Left forelimb (tissue), 1 donor: ENCODE measurements at regions not wholly inside any gene's neighbourhood (a gene's known extent, or its start where the extent isn't known, plus 50 kb on each side); places are given as distances from the start of the nearest gene placed in this dataset.

Experiments used
- DNase-seq: peaks from one replicate; pipeline ENCODE4 v3.0.0-alpha.2; 2018; ENCODE audit warnings: low spot score

DNA sequence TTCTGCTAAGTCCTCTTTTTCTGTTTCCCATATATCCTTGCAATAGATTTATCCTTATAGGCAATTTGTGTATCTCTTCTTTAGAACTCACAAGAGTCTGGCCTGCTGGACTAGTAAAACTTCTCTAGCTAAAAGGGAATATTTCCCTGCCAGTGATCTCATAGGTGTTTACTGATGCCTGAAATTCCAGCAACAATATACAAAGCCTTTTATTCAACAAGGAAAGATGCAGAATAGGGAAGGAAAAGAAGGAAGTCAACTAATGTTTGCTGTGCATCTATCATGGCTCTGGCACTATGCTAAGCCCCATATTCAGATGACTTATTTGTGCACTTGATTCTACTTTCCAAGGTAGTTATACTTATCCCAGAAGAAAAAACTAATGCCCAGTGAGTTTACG lies 160.0 kb upstream of the DMRTA1 start:
- DNase-seq = no peak

DNA sequence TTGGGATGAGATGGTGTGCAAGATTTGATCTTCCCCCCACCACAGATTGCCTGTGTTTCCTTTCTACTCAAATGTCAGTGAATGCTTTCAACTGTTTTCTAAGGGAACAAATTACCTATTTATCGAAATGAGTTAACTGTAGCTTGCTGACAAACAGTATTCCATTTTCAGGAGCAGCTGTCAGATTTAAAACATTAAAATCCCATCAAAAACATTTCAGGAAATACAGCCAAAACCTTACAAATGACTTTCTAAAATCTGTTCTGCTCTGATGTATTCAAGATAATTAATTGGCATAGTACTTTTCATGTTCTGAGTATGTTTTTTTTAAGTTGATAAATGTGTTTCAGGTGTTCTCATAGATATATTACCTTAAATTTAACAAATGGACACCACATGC lies 158.0 kb upstream of the DMRTA1 start:
- DNase-seq = no peak

DNA sequence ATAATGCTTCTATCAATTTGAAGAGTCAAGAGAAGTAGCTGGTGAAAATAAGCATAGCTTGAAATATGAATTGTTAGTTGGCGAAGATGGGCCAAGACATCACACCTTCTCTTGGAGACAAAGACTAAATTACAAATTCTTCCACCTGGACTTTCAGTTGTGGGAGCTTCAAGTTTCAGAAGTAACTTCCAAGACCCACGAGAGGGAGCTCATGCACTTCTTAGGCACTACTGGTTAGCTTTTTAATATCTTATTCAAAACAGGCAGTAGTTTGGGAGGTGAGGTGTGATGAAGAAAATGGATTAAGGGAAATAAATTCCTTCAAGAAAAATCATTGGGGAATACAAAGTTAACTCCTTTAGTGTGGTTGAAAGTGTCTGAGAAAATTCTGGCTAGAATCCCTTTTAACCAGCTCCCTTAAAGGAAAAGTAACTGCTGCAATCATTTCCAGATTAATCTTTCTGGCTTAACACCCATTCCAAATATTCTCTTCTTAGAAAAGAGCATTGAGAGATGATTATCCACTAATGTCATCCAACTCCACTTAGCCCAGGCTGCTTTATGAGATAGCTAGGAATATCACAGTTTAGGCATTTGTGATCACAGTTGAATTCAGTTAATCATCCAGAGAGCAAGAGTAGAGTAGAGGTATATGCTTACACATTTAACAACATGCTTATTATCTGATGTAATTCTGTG lies 139.5 kb upstream of the DMRTA1 start:
- DNase-seq = no peak

DNA sequence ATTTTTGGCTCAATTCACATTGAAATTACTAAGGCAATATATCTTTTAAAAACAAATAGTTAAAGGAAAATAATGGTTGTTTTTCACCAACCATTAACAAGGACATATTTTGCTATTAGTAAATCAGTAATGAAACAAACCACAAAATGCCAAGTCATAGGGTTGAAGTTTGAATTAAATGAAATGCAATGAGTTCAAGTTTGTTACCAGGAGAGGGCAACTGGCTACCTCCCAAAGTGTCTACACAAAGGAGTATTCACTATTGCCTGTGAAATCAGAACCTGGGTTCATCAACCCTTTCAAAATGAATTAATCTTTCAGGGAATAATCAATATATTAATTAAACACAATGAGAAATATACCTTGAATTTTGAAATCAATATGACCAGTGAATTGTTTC lies 138.4 kb upstream of the DMRTA1 start:
- no peak for DNase-seq

DNA sequence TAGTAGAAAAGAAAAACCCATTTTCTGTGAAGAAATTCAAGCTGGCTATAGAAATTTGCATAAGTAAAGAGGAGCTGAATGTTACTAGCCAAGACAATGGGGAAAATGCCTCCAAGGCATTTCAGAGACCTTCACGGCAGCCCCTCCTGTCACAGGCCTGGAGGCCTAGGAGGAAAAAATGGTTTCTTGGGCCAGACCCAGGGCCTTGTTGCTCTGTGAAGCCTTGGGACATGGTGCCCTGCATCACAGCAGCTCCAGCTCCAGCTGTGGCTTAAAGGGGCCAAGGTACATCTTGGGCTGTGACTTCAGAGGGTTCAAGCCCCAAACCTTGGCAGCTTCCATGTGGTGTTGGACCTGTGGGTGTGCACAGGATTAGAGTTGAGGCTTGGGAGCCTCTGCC lies 130.0 kb upstream of the DMRTA1 start:
- no peak for DNase-seq

DNA sequence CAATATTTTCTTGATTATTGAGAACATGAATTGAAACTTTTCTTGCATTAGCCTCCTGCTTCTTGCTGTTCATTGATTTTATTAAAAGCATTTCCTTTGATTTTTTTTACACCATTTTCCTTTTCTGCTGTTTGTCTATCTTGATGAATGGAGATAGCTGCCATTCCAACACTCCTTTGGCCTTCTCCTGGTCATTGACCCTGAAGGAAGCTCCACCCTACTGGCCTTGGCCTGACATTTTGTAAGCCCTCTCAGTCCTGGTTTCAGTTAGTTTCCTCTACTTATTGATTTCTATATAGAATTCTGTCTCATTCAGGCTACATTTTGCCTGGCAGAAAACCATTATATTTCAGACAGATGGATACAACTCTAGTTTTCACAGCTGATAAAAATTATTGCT lies 115.1 kb upstream of the DMRTA1 start:
- no peak for DNase-seq

DNA sequence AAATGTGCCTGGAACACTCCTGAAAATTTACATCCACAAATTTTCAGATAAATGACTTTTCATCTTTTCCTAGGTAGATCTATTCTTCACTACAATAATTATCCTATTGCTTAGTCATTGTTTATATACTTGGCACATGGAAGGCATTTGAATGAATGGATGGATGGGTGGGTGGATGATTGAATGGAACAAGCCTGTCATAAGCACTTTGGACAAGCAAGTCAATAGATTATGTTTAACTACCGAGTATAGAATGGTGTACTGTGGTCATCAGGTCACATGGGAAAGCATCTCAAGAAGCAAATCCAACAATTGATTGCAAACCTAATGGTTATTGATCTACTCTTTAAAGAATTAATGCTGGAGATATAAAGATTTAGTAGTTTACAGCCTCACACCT lies 114.4 kb upstream of the DMRTA1 start:
- DNase-seq = no peak

DNA sequence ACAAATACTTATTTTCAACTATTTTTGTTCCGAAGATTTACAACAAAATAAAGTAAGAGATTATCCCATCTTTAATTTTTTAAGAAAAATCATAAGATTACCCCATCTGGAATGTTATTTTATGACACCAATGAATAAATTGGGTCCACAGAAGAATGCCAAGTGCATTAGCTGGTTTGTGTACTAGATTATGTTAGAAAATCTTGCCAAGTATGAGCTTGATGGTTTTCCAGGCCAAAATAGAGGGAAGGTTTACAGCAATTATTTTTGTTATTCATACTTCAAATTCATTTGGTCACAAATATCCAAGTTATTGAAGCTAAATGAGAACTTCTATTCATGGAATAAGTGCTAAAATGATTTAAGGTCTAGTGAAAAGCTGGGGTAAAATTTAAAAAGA lies 109.4 kb upstream of the DMRTA1 start:
- DNase-seq = no peak

DNA sequence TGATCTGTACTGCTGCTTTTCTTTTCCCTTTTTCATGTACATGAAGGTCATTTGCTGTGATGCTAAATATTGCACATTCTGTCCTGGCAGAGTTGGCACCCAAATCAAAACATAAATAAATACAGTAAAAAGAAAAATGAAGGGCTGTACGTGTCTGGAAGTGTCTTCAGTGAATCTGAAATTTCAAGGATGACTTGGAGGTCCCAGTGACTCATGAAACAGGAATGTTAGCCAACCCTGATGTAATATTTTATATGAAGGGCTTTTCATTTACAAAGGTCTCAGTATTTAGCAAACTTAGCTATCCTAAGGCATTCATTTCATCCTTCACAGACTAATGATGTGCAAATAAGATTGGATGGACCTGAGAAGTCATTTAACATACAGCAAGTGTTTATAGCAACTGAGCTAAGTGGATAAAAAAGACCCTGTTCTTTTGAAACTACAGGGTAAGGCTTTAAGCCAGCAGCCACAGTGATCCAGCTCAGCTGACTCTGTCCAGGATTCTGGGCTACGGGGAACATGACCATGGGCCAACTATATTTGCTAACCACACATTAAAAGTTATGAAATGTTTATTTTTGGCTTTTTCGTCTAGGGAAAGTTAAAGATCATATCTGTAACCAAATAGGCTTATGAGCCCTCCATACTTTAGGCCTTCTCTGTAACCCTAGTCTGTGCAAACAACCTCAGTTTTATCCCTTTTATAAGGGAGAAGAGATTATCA lies 104.0 kb upstream of the DMRTA1 start:
- no peak for DNase-seq

DNA sequence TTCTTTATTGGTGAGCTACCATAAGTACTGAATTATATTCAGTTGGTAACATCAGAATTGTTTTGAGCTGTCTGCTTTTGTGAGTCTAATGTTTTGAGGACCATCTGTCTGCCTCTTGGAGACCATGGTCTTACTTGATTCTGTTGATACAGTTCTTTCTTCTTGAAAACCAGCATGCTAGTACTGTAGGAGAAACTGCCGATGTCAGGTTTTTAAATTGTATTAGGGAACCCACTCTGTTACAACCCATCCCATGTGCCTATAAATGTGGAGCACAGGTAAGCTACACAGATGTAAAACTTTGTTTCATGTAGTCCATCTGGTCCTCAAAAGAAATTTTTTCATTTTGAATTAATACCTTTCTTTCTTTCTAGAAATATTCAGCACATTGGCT lies 103.4 kb upstream of the DMRTA1 start:
- DNase-seq = no peak

DNA sequence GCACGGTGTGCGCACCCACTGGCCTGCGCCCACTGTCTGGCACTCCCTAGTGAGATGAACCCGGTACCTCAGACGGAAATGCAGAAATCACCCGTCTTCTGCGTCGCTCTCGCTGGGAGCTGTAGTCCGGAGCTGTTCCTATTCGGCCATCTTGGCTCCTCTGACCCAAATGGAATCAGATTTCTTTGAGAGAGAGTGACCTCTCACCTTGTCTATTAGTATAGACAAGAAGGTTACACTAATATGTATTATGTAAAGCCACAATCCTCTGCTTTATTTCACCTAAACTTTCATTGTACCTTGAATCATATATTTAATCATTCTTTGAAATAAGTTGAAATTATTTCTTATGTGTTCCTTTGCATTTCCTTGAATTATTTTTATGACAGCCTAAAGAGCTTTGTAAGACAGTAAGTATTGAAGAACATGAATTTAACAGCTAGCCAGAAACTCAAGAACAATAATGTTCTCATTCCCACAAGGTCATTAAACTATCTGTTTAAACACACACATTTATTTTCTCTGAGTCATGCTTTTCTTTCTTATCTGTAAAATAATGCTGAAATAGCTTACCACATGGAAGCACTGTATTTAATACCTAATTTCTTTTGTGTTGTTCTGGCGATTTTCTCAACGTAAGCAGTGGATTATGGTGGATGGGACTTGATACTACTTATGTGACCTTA lies 91.8 kb upstream of the DMRTA1 start:
- DNase-seq = no peak

DNA sequence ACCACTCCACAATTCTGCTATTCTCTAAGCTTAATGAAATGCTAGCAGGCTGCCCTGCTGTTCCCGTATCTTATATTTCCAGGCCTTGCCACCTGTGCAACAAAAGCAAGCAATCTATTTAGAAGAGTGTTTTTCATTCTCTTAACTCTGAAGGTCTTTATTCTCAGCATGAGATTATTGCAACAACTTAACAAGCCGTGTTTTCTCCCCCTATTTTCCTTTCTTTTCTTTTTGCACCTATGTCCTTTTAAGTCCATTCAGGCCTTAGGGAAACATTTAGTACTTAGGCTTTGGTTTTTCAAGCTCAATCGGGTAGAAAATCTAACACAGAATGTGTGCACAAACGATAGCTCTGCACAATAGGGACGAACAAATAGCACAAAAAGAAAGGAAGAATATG lies 89.6 kb upstream of the DMRTA1 start:
- DNase-seq = no peak

DNA sequence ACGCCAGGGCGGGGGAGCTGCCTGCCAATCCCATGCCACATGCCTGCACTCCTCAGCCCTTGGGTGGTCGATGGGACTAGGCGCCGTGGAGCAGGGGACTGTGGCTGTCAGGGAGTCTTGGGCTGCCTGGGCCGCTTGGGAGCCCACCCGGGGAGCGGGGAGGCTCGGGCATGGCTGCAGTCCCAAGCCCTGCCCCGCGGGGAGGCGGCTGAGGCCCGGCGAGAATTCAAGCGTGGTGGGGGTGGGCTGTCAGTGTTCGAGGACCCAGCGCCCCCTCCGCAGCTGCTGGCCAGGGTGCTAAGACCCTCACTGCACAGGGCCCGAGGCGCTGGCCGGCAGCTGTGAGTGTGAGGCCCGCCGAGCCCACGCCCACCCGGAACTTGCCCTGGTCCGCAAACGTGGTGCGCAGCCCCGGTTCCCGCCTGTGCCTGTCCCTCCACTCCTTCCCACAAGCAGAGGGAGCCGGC lies 83.2 kb upstream of the DMRTA1 start:
- peak; percentile 52 for DNase-seq

DNA sequence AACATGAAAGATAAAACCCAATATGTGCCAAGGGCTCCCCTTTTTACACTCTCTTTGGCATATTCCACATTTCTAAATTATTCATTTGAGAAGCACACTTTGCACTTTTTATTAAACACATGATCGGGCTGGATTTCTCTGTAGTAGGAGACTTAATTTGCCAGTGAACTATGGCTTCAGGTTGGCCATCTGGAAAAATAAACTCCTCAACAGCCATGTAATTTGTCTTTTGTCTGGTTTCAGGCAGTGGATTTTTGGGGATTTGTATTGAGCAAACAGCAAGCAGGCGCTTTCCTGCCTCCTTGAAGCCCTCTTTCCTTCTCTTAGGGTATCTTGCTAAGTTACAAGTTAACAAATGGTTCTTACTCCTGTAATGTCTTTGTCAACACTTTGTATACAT lies 73.0 kb upstream of the DMRTA1 start:
- DNase-seq = no peak

DNA sequence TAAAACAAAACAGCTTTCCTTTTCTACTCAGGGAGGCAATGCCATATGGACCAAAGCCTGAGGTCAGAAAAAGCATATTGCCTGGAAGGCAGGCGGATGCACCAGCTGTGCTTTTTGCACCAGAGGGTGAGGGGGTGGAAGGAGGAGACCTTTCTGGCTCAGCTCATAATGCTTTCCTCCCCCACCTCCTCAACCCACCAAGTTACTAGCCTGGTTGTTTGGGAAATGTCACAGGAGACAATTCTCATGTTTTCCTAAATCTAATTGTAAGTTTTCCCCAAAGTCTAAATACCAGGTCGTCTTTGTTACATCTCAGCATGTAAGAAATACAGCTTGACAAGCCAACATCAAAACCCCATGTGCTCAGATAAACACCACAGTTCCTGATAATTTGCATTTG lies 72.6 kb upstream of the DMRTA1 start:
- no peak for DNase-seq

DNA sequence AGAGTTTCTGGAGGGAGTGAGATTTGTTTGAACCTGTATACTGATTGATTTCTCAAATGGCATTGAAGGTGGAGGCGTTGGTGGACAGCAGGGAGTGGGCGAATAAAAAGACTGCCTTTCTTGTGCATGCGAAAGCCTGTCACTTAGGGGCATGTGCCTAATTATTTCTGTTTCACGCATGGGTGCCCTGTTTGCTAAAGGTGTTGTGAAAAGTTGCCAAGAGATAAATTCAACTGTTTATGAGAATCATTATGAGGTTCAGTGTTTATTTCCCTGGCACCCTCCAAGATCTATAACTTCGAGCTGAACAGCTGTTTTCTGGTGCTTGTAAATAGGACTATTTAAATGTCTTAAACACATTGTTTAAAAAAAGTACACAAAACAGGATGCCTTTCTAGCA lies 67.4 kb upstream of the DMRTA1 start:
- no peak for DNase-seq

DNA sequence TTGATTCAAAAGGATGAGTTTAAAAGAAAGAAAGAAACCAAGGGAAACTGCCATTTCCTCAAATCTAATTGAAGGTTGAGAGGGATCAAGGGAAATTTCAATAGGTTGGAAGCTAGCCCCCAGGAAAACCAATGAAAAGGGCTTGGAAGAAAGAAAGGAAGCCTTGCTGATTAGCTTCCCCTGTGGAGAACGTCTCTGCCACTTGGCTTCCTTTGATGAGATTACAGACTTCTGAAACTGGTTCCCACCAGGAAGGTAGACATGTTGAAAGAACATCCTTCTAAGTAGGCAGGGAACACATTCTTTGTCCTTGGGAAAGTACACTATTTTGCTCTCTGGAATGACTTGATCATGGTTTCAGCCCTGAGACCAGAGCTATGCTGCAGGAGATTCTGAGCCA lies 65.5 kb upstream of the DMRTA1 start:
- no peak for DNase-seq

DNA sequence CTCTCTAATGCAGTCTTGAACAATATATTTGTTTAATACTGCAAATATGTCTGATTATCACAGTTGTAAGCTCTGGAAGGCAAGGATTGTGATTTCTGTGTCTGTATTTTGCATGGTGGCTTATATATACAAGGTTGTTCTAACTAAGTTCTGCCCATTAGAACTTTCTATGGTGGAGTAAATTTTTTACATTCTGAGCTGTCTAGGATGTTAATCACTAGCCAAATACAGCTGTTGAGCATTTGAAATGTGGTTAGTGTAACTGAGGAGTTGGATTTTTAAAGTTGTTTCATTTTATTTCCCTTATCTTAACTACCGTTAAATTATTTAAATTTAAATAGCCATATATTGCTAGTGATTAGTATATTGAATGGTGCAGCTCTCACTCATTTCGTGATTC lies 64.3 kb upstream of the DMRTA1 start:
- no peak for DNase-seq

DNA sequence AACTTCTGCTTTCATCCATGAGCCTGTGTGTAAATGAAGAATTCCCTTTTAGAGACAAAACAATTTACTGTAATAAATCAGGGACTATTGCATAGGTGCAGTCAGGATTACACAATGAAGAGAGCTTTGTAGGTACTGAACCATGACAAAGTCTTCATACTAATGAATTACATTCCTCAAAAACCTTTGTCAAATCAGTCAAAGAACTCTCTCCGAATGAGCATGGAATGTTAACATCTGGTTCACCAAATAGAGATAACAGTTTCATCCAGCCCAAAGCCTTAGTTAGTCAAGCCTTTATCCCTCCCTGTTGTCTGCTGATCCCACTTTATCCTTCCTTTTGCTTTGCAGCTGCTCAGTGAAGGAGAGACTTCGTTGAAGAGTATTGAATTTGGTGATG lies 62.9 kb upstream of the DMRTA1 start:
- no peak for DNase-seq

DNA sequence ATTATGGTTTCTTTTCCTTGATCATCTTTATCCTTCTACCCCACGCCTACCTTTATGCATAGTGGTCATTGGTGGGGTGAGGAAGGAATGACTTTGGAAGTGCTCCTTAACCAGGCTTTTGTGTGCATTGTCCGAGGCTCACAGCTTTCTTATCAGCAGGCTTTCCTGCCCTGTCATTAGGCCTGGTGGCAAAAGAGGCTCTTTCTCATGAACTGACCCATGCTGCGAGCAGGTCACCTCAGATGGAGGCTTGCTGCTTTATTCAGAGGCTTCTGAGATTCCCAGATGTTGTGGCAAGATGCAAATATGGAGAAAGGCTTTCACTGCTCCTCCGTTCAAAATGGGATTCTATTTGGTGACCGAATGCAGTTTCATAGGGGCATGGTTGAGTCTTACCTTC lies 57.4 kb upstream of the DMRTA1 start:
- DNase-seq = no peak

DNA sequence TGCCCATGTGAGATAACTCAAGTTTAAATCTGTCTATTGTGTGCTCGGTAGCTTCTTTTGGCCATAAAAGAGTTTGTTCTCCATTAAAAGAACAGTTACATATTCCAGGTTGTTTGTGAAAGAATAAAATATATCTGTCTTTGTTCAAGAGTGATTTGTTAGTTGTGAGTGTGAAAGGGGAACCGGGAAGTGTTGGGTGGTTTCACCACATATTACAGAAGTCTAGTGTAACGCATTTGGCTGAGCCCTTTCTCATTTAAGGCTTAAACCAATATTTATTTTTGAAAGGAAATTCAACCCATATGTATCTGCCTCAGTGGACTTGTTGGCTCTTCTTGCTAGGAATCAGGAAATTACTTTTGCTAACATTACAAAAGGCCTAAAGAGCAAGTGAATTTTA lies 54.1 kb upstream of the DMRTA1 start:
- no peak for DNase-seq

DNA sequence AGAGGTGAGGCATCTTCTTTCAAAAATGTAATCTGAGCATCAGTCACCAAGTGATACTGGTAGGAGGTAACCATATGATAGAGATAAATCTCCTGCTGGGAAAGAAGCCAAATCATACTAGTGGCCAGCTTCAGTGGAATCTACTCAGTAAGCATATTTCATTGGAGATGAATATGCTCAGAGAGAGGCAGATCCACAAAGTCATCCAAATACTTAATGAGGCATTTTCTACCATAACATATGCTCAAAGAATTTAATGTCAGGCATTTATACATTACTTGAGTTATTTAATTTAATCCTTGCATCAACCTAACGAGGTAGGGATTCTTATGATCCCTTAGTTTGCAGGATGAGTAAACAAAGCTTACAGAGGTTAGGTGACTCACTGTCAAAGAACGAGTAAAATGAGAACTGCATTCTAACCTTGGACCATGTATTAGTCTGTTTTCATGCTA lies 50.9 kb upstream of the DMRTA1 start:
- no peak for DNase-seq
